ENCODE measurements at regions not wholly inside any gene's neighbourhood (a gene's known extent, or its start where the extent isn't known, plus 50 kb on each side); places are given as distances from the start of the nearest gene placed in this dataset.

- Histone ChIP-seq H3K36me3 (ENCODE audit: control insufficient read depth in 4 of 4, insufficient read depth in 4 of 4, low read length in 4 of 4) (no peaks in the 10 kb centered on the region), H3K9ac (ENCODE audit: insufficient read depth in 1 of 2, low read length in 2 of 2) (no peak overlapping the region), H3K27ac (ENCODE audit: low read depth in 1 of 2, low read length in 1 of 2) (no peak overlapping the region), H3K4me1 (ENCODE audit: control insufficient read depth in 5 of 5, insufficient read depth in 5 of 5, low read length in 5 of 5) (peaks cover 0 to 14% (median 0%) of the 10 kb centered on the region in 5 donors), H3K4me3 (no peak overlapping the region), H3K27me3 (ENCODE audit: control insufficient read depth in 3 of 3, insufficient read depth in 3 of 3, low read length in 2 of 3) (no peaks in the 10 kb centered on the region), H3K9me3 (ENCODE audit: control insufficient read depth in 4 of 4, insufficient read depth in 3 of 4, low read length in 3 of 4) (peaks cover 0 to 3% (median 0%) of the 10 kb centered on the region in 4 donors)
- DNase-seq = peak; percentile 59 to 94 (median 91)
- 65 to 68% methylated on average over 4 of the region's 4 CpGs for whole genome bisulfite sequencing, 2 donors
- no peak for TF ChIP-seq CTCF (IDR thresholded peaks at IDR 0.05; ENCODE audit: control extremely low read depth, extremely low read depth)
- no peak for ATAC-seq (ENCODE audit: insufficient read depth, low FRiP score)
Observed at GRCh38 chr1:55980582-55980981, 598.8 kb downstream of the PLPP3 start.

DNA sequence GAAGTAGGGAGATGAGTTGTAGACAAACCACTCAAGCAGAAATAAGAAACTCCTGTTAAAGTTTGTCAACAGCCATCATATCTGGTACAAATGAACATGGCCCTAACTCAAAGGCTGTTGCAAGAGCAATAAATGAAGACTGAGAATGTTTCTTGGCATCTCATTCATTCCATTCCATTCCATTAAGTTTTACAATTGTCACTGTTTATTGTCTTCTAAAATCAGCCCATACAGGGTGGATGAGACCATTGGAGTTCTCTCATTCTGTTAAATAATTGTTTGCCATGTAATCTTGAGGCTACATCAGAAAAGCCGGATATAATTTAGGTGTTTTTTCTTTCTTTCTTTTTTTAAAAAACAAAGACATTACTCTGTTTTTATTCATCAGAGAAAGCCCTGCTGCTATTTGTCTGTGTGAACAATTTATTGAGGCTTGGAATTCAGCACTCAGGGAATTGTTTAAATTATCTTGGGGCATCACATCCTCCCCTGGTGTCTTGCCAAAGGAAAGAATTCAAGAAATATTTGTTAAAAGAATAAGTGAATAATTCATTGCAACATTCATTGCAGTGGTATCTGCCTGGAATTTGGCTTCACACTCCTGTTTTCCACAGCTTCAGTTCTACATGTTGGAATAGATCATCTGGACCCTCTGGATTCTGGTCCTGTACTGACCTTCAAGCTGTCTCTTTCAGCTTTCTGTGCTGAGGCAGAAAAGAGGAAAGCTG is 604.5 kb downstream of the PLPP3 start:
- H3K9me3 ChIP-seq (ENCODE audit: control insufficient read depth in 4 of 4, insufficient read depth in 3 of 4, low read length in 3 of 4) = peaks cover 0 to 4% (median 1%) of the 10 kb centered on the region in 4 donors
- no peak overlapping the region for H3K27ac ChIP-seq (ENCODE audit: low read depth in 1 of 2, low read length in 1 of 2)
- no peaks in the 10 kb centered on the region for H3K36me3 ChIP-seq (ENCODE audit: control insufficient read depth in 4 of 4, insufficient read depth in 4 of 4, low read length in 4 of 4)
- 64 to 65% methylated on average over 1 of the region's 1 CpG for WGBS, 2 donors
- no peaks in the 10 kb centered on the region for H3K27me3 ChIP-seq (ENCODE audit: control insufficient read depth in 3 of 3, insufficient read depth in 3 of 3, low read length in 2 of 3)
- DNase-seq (peak; percentile 18 to 81 (median 77)), ATAC-seq (ENCODE audit: insufficient read depth, low FRiP score) (no peak)
- peaks cover 0 to 20% (median 10%) of the 10 kb centered on the region in 5 donors for H3K4me1 ChIP-seq (ENCODE audit: control insufficient read depth in 5 of 5, insufficient read depth in 5 of 5, low read length in 5 of 5)
- no peak for TF ChIP-seq CTCF (IDR thresholded peaks at IDR 0.05; ENCODE audit: control extremely low read depth, extremely low read depth)
- no peak overlapping the region for H3K9ac ChIP-seq (ENCODE audit: insufficient read depth in 1 of 2, low read length in 2 of 2)
- H3K4me3 ChIP-seq = no peak overlapping the region

DNA sequence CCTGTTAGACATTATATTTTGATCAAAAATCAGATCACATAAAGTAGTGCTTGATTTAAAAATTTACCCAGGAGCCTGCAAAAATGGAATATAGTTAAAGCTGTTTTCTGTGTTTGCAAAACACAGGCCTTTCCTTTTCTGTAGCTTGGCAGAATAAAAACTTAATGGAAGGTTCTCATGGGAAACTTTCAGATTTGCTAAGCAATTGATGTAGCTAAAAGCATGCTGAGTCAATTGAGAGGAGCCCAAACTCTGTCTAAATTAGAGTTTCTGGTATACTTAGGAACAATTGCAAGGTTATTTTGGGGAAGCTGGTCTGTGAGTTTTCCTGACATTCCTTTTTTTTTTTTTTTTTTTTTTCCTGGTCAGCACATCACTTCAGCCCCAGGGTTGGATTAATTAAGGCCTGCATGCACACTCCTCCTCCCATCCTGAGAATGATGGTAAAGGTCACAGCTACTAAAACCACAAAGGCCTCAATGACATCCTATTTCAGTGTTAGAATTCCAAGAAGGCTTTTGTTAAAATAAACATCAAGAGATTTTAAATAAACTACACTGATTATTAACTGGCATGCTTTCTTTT is 608.7 kb downstream of the PLPP3 start:
- TF ChIP-seq CTCF (IDR thresholded peaks at IDR 0.05; ENCODE audit: control extremely low read depth, extremely low read depth) = no peak
- H3K27me3 ChIP-seq (ENCODE audit: control insufficient read depth in 3 of 3, insufficient read depth in 3 of 3, low read length in 2 of 3) = no peaks in the 10 kb centered on the region
- no peak overlapping the region for H3K27ac ChIP-seq (ENCODE audit: low read depth in 1 of 2, low read length in 1 of 2)
- H3K4me1 ChIP-seq (ENCODE audit: control insufficient read depth in 5 of 5, insufficient read depth in 5 of 5, low read length in 5 of 5) = peaks cover 0 to 26% (median 11%) of the 10 kb centered on the region in 5 donors
- no peak overlapping the region for H3K4me3 ChIP-seq
- H3K9ac ChIP-seq (ENCODE audit: insufficient read depth in 1 of 2, low read length in 2 of 2) = no peak overlapping the region
- H3K36me3 ChIP-seq (ENCODE audit: control insufficient read depth in 4 of 4, insufficient read depth in 4 of 4, low read length in 4 of 4) = no peaks in the 10 kb centered on the region
- no peak for DNase-seq
- H3K9me3 ChIP-seq (ENCODE audit: control insufficient read depth in 4 of 4, insufficient read depth in 3 of 4, low read length in 3 of 4) = peaks cover 0 to 4% (median under 1%) of the 10 kb centered on the region in 4 donors
- no peak for ATAC-seq (ENCODE audit: insufficient read depth, low FRiP score)
